Lower leg skin (tissue), 3 donors: ENCODE measurements at regions not wholly inside any gene's neighbourhood (a gene's known extent, or its start where the extent isn't known, plus 50 kb on each side); places are given as distances from the start of the nearest gene placed in this dataset.

Source experiments
- CTCF ChIP-seq, 3 donors: fragments of 450-650 bp; IDR thresholded peaks; one replicate each; pipeline ENCODE4 v1.5.1; 2016; ENCODE audit warnings: antibody characterized with exemption in 3 of 3, mild to moderate bottlenecking in 3 of 3, moderate library complexity in 2 of 3
- POLR2A ChIP-seq, 2 donors: fragments of 450-650 bp; IDR thresholded peaks; one replicate each; pipeline ENCODE4 v1.6.1; 2016 to 2017; ENCODE audit warnings: antibody characterized with exemption in 2 of 2, mild to moderate bottlenecking in 1 of 2, moderate library complexity in 1 of 2

GRCh38 chr12:107397890-107398500, 287.6 kb upstream of the PWP1 start:
- TF ChIP-seq CTCF (IDR thresholded peaks at IDR 0.05), result no peak
- TF ChIP-seq POLR2A (IDR thresholded peaks at IDR 0.05), result no peak
